ENCODE measurements at regions not wholly inside any gene's neighbourhood (a gene's known extent, or its start where the extent isn't known, plus 50 kb on each side); places are given as distances from the start of the nearest gene placed in this dataset.
"Not testable (repeated sequence)": the region's sequence is repeated elsewhere in the genome, so short reads cannot be mapped to it uniquely, and the experiment has no call there.

- intact Hi-C loops (cut with DNase I): no loop called here
- DNase-seq (ENCODE audit: low spot score): no peak
Measured at GRCh38 chr10:125235093-125236069, 75.0 kb upstream of the CTBP2 start.

DNA sequence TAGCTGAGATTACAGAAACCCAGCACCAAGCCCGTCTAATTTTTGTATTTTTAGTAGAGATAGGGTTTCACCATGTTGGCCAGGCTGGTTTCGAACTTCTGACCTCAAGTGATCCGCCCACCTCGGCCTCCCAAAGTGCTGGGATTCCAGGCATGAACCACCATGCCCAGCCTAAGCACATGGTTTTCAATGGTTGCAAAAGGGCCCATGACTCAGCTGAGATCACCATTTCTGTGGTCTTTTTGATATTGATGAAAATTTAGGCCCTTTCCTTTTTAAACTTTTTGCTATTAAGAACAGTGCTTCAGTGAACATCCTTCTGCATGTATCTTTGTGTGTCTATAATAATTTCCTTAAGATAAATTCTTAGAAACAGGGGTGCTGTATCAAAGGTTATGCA lies 74.2 kb upstream of the CTBP2 start:
- intact Hi-C loops (cut with DNase I); DNase-seq (ENCODE audit: low spot score): not testable (repeated sequence)

- DNase-seq (ENCODE audit: low spot score): no peak
- intact Hi-C loops (cut with DNase I): no loop called here
Measured at GRCh38 chr10:125233726-125234125, 73.4 kb upstream of the CTBP2 start.

- DNase-seq (ENCODE audit: low spot score): no peak
- intact Hi-C loops (cut with DNase I): no loop called here
Measured at GRCh38 chr10:125232841-125233240, 72.5 kb upstream of the CTBP2 start.

DNA sequence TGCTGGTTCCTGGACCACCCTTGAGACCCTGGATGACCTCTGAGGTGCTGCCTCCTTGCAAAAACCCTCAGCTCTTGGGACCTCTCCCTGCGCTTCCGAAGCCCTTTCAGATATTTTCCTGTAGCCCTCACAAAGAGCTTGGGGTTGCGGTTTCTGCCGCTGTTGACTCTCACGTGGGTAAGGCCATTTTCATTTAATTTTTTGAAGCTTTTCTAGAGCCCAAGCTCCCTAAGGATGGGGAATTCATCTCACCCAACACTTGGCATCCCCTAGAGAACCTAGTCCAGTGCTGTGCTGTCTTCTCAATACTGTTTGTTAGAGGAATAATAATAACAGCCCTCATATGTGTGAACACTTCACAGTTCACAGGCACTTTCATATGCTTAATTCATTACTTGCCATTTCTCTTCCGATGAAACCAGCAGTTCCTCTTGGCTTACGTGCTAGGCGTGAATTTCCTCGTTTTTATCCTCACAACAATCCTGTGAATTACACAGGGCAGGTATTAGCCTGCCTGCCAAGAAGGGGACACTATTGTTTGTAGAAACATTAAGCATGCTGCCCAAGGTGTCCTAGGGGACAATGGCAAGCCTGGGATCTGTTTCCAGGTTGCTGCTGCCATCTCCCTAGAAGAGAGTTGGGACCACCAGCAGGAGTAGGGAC lies 71.6 kb upstream of the CTBP2 start:
- no peak for DNase-seq (ENCODE audit: low spot score)
- intact Hi-C loops (cut with DNase I): no loop called here

DNA sequence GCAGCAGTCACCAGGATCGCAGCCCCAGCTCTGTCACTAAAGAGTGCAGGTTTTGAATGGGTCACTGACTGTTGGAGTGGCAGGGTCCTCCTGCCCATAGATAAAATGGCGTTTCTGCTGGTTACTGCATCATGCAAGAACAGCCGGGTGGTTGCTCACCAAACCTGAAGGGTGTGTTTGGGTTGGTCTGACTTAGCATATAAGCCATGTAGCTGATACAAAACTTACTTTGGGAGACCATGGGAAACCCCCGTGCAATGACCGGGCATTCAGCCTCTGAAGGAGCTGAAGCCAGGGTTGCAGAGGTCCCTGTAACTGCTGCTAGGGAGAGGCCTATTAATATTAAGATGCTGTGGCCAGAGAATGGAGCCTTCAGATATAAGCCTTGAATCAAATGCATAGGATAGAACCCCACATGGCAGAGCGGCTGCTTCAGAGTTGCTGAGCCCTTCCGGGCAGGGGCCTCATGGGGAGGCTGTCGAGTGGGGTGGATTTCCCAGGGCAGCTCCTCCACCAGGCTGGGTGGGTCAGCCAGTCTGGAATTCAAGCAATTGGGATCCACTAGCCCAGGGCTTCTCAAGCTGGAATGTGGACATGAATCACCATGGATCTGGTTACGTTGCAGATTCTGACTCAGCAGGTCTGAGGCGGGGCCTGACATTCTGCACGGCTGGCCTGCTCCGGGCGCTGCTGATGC lies 70.9 kb upstream of the CTBP2 start:
- no peak for DNase-seq (ENCODE audit: low spot score)

GRCh38 chr10:125230251-125230650 lies 69.9 kb upstream of the CTBP2 start:
- DNase-seq (ENCODE audit: low spot score): no peak
- intact Hi-C loops (cut with DNase I): no loop called here

More for the DNA sequence above, 70.9 kb upstream of the CTBP2 start:
- intact Hi-C loops (cut with DNase I): no loop called here

DNA sequence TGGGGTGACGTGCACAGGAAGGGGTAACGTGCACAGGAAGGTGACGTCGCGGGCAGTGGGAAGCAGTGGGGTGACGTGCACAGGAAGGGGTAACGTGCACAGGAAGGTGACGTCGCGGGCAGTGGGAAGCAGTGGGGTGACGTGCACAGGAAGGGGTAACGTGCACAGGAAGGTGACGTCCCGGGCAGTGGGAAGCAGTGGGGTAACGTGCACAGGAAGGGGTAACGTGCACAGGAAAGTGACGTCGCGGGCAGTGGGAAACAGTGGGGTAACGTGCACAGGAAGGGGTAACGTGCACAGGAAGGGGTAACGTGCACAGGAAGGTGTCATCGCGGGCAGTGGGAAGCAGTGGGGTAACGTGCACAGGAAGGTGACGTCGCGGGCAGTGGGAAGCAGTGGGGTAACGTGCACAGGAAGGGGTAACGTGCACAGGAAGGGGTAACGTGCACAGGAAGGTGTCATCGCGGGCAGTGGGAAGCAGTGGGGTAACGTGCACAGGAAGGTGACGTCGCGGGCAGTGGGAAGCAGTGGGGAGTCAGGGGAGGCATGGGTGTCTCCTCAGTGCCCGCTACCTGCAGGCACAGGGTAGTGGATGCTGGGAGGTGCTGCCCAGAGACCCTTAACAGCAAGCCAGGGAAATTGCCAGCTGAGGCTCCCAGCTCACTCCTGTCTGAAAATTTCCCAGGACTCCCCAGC lies 68.0 kb upstream of the CTBP2 start:
- intact Hi-C loops (cut with DNase I): not testable (repeated sequence)

DNA sequence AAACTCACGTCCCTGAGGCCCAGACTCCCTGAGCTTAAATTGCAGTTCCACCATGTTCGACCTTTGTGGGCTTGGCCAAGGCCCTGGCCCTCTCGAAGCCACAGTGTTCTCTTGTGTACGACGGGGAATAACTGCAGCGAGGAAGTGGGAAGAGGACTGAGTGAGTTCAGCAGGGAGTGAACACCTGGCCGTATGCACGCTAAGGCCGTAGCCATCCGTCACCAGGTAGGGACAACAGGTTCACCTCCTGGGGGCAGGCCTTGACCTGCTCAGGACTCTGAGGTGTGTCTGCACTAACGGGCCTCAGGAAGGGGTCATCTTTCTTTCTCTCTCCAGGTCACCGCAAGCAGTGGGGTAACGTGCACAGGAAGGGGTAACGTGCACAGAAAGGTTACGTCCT lies 67.2 kb upstream of the CTBP2 start:
- intact Hi-C loops (cut with DNase I): no loop called here
- no peak for DNase-seq (ENCODE audit: low spot score)

More for the DNA sequence above, 68.0 kb upstream of the CTBP2 start:
- not testable (repeated sequence) for DNase-seq (ENCODE audit: low spot score)

GRCh38 chr10:125226823-125227222 lies 66.5 kb upstream of the CTBP2 start:
- intact Hi-C loops (cut with DNase I): no loop called here

GRCh38 chr10:125226005-125226404 lies 65.6 kb upstream of the CTBP2 start:
- intact Hi-C loops (cut with DNase I): no loop called here
- no peak for DNase-seq (ENCODE audit: low spot score)

More at GRCh38 chr10:125226823-125227222, 66.5 kb upstream of the CTBP2 start:
- no peak for DNase-seq (ENCODE audit: low spot score)

- no peak for DNase-seq (ENCODE audit: low spot score)
- intact Hi-C loops (cut with DNase I): no loop called here
Measured at GRCh38 chr10:125225051-125225450, 64.7 kb upstream of the CTBP2 start.

- no peak for DNase-seq (ENCODE audit: low spot score)
- intact Hi-C loops (cut with DNase I): no loop called here
Measured at GRCh38 chr10:125222515-125223308, 62.3 kb upstream of the CTBP2 start.

DNA sequence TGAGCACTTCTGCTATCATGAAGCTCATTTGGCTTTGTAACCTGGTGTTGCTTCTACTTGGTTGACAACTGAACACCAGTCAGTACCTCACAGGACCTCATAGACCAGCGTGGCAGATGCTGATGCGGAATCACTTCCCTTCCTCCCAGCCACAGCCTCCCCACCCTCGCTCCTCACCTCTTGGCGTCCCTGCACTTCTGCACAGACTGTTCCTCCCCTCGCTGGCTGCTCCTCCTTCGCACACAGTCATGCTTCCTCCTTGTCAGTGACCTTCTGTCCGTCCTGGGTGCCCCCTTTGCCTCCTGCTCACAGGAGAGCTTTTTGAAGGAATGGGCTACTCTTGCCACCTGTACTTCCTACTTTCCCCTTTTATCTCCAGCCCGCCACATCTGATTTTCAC lies 61.4 kb upstream of the CTBP2 start:
- intact Hi-C loops (cut with DNase I): no loop called here
- DNase-seq (ENCODE audit: low spot score): no peak

GRCh38 chr10:125219776-125220175 lies 59.4 kb upstream of the CTBP2 start:
- intact Hi-C loops (cut with DNase I): no loop called here
- DNase-seq (ENCODE audit: low spot score): no peak

- DNase-seq (ENCODE audit: low spot score): no peak
Measured at GRCh38 chr10:125218967-125219366, 58.6 kb upstream of the CTBP2 start.

DNA sequence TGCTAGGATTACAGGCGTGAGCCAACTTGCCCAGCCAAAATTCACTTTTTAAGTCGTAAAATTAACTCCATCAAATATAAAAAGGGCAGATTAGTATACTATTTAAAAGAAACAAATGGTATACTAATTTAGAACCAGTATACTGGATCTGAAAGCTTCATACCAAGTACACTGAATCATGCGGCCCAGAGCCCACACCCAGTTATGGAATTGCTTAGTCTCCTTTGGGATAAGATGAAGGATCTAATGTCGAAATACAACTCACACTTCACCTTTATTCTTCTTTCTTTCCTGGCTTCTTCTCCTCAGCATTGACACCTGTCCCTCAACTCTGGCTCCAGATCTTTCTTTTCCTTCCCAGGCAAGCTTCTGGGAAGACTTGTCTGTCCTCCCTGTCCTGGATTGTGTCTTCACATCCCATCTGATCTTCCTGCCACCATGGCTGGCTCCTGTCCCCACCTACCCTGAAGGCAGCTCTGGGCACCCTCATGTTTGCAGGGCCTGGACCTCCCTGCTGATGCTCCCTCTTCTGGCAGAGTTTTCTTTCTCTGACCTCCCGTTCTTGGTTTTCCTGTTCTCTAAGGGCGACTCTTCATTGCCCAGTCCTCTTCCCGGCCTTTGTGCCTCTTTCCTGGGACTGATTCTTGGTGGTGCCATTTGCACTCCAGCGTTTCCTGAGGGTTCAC lies 57.8 kb upstream of the CTBP2 start:
- intact Hi-C loops (cut with DNase I): no loop called here
- no peak for DNase-seq (ENCODE audit: low spot score)

More at GRCh38 chr10:125218967-125219366, 58.6 kb upstream of the CTBP2 start:
- intact Hi-C loops (cut with DNase I): no loop called here

GRCh38 chr10:125216861-125217260 lies 56.5 kb upstream of the CTBP2 start:
- intact Hi-C loops (cut with DNase I): no loop called here
- no peak for DNase-seq (ENCODE audit: low spot score)

Data from cardiac septum (tissue), 1 donor.